Cardiac fibroblast (primary cell): ENCODE measurements at regions not wholly inside any gene's neighbourhood (a gene's known extent, or its start where the extent isn't known, plus 50 kb on each side); places are given as distances from the start of the nearest gene placed in this dataset.

Experiments
- DNase-seq, 2 donors: peaks; one replicate each; pipeline versions ENCODE4 v3.0.0 to v3.0.0-alpha.2; 2010; ENCODE audit warnings: low read depth in 2 of 2
- H3K4me3 ChIP-seq, 2 donors: replicated peaks in 1 of 2; 1 replicate in 1 of 2; 2 replicates in 1 of 2; pipeline ENCODE4 v1.5.1; 2011; ENCODE audit warnings: low read depth in 2 of 2, low read length in 2 of 2, mild to moderate bottlenecking in 2 of 2, moderate library complexity in 1 of 2
- CTCF ChIP-seq: IDR thresholded peaks from one replicate; pipeline ENCODE4 v1.5.1; 2011; ENCODE audit warnings: low read depth, mild to moderate bottlenecking, low read length, inconsistent platforms

GRCh38 chr14:27917896-27918295 is 848.7 kb upstream of the FOXG1 start:
- TF ChIP-seq CTCF, result no peak
- no peak overlapping the region for H3K4me3 ChIP-seq
- no peak for DNase-seq

GRCh38 chr14:27927519-27927918 is 839.1 kb upstream of the FOXG1 start:
- TF ChIP-seq CTCF, result no peak
- H3K4me3 ChIP-seq, result no peak overlapping the region
- no peak for DNase-seq

- DNase-seq, result no peak
- TF ChIP-seq CTCF, result no peak
- no peak overlapping the region for H3K4me3 ChIP-seq
Observed at GRCh38 chr14:27929797-27930347, 836.7 kb upstream of the FOXG1 start.

- no peak for DNase-seq
- no peak for TF ChIP-seq CTCF
- H3K4me3 ChIP-seq, result no peak overlapping the region
Observed at GRCh38 chr14:27938392-27938791, 828.2 kb upstream of the FOXG1 start.

- no peak for DNase-seq
- no peak overlapping the region for H3K4me3 ChIP-seq
- no peak for TF ChIP-seq CTCF
Observed at GRCh38 chr14:27945512-27945911, 821.1 kb upstream of the FOXG1 start.

- no peak for DNase-seq
Observed at GRCh38 chr14:27958757-27959156, 807.8 kb upstream of the FOXG1 start.

More at GRCh38 chr14:27958757-27959156, 807.8 kb upstream of the FOXG1 start:
- H3K4me3 ChIP-seq, result no peak overlapping the region
- TF ChIP-seq CTCF, result no peak
